ENCODE measurements at regions not wholly inside any gene's neighbourhood (a gene's known extent, or its start where the extent isn't known, plus 50 kb on each side); places are given as distances from the start of the nearest gene placed in this dataset.

DNA sequence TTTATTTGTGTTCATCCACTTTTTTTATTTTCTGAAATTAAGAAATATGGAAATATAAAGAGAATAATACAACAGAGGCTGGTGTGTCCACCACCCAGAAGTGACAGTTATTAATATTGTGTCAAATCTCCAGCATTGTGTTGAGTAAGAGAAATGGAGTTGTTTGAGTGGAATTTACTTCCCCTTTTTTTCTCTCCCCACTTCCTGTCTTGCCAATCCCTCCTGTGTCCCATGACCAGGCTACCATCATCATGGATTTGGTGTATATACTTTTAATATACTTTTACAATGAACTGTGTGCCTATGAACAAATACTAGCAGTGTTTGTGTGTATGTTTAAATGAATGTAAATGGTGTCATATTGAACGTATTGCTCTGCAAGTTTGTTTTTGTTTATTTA is 276.9 kb upstream of the SKOR2 start:
- DNase-seq: no peak

- DNase-seq: no peak
These were observed 274.7 kb upstream of the SKOR2 start for GRCh38 chr18:47526147-47526546.

DNA sequence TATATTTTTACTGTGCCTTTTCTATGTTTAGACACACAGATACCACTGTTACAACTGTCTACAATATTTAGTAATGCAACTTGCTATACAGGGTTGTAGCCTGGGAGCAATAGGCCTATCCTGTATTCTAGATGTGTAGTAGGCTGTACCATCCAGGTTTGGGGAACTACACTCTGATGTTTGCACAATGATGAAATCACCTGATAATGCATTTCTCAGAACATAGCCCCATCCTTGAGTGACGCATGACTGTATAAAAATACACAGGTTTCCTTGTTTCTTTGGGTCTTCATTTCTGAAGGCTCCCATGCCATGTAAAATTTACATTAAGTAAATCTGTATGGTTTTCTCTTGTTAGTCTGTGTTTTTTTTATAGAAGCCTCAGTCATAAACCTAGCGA is 270.9 kb upstream of the SKOR2 start:
- DNase-seq: no peak

DNA sequence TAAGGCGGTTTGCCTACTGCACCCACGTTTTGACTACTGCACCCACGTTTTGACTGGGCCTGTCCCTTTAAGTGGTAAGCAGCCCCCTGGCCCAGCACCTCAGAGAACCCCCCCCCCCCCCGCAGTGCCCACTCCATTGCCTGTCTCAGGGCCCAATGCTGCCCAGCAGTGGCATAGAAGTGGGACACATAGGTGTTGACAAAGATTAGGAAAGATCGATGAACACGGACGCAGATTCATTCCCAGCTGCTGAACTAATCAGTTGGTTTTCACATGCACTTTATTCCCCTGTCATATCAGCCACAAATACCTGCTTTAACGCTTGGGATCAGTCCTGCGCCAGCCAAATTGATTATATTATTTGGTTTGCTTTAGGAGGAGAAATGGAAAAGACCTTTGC is 268.8 kb upstream of the SKOR2 start:
- DNase-seq: no peak

- DNase-seq: no peak
These were observed 268.2 kb upstream of the SKOR2 start for GRCh38 chr18:47519706-47520105.

DNA sequence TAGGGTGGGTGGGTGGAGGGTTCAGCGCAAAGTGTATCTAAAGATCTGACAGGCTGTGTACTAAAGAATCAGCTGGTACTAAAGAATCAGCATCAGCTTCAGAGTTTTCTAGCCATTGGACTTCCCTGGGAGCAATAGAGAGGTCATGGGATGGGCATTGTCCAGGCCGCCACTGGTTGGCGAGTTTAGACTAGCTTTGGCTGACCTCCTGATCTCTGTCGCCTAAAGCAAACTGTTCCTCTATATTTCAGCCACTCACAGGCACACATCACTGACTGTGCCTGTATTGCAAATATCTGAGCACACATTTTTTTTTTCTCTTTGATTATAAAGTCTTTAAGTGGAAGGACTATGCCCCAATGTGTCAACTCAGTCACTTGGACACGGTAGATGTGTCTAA is 267.8 kb upstream of the SKOR2 start:
- DNase-seq: no peak

DNA sequence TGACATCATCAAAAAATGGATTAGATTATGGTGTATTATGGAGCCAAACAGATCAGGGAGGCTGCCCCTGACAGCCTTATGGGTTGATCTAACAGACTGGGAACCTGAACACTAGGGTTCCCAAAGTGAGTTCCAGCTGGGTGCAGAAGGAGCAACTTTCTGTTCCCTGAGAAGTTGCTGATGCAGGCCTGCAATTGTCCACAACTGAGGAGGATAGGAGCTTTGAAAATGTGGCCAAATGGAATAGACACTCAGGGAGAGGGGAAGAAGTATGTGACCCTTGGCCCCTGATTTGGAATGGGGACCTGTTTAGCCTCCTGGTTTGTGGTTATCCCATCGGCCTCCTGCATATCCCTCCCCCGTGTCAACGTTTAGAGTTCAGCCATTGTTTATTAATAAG is 262.2 kb upstream of the SKOR2 start:
- no peak for DNase-seq

GRCh38 chr18:47512726-47513435 is 261.4 kb upstream of the SKOR2 start:
- no peak for DNase-seq

DNA sequence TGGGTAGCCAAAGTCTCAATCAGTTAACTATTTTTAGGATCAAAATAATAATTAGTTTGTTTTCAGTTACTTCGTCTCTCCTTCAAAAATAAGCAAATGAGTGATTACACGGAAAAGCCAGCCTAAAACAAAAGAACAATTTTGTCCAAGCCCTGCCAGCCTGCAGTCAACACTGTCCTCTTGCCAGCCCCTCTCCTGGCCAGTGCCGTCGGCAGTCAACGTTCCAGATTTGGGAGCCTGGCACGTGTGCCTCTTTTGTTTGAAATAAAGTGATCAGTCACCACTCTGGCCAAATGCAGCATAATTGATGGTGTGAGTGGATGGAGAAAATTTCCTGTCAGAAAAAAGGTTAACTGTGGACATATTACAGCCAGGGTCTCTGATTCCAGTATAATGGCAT is 260.6 kb upstream of the SKOR2 start:
- DNase-seq: no peak

GRCh38 chr18:47510831-47511230 is 259.4 kb upstream of the SKOR2 start:
- no peak for DNase-seq

GRCh38 chr18:47507651-47508050 is 256.2 kb upstream of the SKOR2 start:
- no peak for DNase-seq

DNA sequence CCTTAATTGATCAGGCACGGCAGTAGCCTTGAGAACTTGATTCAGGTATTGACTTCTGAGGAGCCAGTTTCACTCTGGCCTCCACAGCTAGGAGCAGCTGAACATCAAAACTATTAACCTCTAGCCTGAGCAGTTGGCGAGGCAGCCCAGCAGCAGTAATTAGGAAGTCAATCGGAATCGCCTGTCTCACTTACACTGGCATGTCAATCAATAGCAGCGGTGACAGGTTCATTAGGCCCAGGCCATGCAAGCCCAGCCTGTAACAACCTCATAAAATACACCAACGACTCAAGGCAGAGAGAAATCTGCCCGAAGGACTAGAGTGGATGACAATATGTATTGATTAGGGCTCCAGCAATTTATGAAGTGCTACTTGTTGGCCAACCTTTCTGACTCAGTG is 255.4 kb upstream of the SKOR2 start:
- DNase-seq: no peak

DNA sequence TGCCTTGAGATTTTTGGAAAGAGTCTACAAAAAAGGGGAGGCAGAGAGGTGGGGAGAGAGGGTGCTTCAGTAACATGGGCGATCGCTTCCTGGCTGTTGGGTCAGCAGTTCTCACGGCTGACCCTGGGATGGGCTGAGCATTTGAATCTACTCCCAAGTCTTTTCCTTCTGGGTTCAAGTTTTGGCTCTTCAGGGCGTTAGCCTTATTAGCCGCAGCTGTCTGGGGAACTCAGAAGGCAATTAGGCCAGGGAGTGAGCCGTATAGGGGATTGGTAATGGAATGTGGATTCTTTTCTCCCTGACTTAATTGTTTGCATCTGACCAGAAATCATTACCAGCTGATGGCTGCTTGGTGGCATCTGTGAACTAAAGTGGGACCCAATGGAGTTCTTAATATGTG is 250.5 kb upstream of the SKOR2 start:
- no peak for DNase-seq

DNA sequence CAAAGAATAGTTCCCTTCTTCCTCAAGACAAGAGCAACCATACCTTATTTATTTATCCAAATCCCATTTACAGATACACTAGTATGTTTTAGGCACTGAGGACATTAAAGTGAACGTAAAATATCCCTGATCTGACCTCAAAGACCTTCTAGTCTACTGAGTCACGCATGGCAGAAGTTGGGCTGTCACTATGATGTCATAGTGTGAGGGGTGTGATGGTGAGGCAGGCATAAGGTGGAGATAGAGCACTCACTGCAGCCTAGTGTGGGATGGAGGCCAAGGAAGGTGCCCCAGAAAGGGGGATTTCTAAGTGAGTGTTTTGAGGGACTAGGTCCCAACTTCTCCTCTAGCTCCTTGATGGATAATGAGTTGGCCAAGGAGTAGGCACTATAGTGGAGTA is 249.5 kb upstream of the SKOR2 start:
- DNase-seq: no peak

GRCh38 chr18:47492691-47493090 is 241.2 kb upstream of the SKOR2 start:
- DNase-seq: no peak

- DNase-seq: no peak
These were observed 239.4 kb upstream of the SKOR2 start for GRCh38 chr18:47490882-47491281.

GRCh38 chr18:47485221-47485797 is 233.8 kb upstream of the SKOR2 start:
- DNase-seq: no peak

DNA sequence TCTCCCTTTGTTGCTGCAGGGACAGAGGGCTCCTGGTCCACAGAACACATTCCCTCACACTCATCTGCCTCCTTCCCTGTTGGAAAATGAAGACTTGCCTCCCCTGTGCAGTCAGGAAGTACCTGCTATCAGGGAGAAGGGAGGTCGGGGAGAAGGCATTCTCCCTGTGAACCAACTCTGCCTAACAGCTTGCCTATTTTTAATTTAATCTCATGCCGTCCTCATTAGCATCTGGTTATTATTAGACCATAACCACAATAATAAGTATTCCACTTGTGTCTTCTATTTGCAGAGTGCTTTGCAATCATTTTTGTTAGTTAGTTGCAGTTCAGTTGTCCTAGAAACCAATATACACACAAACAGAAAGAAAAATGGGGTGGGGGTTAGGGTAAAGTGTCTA is 232.6 kb upstream of the SKOR2 start:
- DNase-seq: no peak

DNA sequence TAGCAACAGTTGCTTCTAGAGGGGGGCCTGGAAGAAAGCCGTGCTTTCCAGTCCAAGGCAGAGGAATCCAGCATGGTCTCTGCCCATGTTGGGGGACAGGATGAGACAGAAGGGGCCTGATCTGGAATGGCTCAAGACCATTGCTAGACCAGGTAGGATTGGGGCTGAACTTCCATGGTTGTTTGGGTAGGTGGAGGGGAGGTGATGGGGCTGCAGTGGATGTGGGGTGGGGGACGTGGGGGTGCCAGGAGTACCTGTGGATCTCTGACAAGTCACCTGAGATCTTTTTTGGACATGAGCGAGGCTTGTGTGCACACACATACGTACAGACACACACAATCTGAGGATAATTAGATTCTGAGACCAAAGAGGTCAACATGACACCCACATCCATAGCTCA is 228.7 kb upstream of the SKOR2 start:
- DNase-seq: no peak

GRCh38 chr18:47471784-47472183 is 220.3 kb upstream of the SKOR2 start:
- DNase-seq: no peak

- DNase-seq: no peak
These were observed 219.5 kb upstream of the SKOR2 start for GRCh38 chr18:47470941-47471340.

DNA sequence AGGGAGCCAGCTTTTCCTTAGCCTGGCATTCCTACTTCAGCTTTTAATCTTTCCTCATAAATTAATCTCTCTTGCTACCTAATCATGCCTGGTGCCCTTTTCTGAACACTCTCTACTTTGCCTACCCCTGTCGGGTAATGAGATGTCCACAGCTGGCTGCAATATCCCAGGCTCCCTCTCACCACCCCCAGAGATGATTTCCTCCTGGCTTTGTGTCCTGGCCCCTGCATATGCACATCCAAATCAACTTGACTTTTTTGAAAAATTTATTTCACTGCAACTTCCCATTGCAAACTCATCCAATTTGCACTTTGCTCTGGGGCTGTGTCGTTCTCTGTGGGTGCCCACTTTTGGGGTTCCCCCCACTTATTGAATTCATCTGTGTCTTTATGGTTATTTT is 218.1 kb upstream of the SKOR2 start:
- no peak for DNase-seq

DNA sequence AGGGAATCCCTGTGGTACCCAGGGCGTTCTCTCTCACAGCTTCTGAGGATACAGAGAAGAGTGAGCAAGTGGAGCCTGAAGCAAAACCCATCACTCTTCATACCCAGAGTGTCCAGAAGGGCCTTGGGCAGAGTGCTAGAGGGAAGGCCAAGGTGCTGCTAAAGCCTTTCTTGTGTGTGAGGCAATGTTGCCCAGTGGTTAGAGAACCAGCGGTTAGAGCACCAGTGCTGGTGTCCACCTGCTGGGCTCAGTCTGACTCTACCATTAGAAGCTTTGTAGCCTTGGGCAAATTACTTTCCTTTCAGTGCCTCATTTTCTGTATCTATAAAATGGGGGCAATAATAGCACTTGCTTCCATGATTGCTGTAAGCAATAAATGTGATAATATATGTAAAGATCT is 210.5 kb upstream of the SKOR2 start:
- DNase-seq: no peak

DNA sequence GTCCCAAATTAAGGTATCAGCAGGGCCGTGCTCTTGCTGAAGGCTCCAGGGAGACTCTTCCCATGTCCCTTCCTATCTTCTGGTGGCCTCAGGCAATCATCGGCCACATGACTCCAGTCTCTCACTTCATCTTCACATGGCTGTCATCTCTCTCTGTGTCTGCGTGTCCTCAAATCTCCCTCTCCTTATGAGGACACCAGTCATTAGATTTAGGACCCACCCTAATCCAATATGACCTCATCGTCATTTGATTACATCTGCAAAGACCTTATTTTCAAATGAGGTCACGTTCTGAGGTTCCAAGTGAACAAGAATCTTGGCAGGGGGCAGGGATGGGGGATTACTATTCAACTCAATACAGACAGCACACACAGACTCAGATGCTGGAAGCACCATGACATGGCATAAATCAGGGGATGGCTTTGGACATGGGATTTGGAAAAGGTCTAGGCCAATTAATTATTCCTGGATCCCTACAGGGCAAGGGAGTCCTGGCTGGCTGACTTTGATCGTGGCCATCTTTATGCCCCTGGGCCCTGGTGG is 210.0 kb upstream of the SKOR2 start:
- no peak for DNase-seq

GRCh38 chr18:47458483-47458882 is 207.0 kb upstream of the SKOR2 start:
- DNase-seq: no peak
